ENCODE measurements at regions not wholly inside any gene's neighbourhood (a gene's known extent, or its start where the extent isn't known, plus 50 kb on each side); places are given as distances from the start of the nearest gene placed in this dataset.
"Not testable (repeated sequence)": the region's sequence is repeated elsewhere in the genome, so short reads cannot be mapped to it uniquely, and the experiment has no call there.

- no peak for TF ChIP-seq CTCF (IDR thresholded peaks at IDR 0.05)
- Mint-ChIP-seq H3K36me3 (ENCODE audit: low read depth) (no peaks in the 10 kb centered on the region), H3K27me3 (ENCODE audit: low read depth) (no peaks in the 10 kb centered on the region), H3K9me3 (ENCODE audit: low read depth) (no peaks in the 10 kb centered on the region), H3K4me1 (ENCODE audit: low read depth) (peaks cover 37% of the 10 kb centered on the region), H3K27ac (ENCODE audit: unreplicated experiment) (no peak overlapping the region), H3K4me3 (ENCODE audit: unreplicated experiment) (no peak overlapping the region)
- DNase-seq (ENCODE audit: low spot score) = no peak
Measured at GRCh38 chr10:28993056-28993455, 295.8 kb upstream of the LYZL1 start.

- H3K4me1 Mint-ChIP-seq (ENCODE audit: low read depth) = peaks cover 38% of the 10 kb centered on the region
- H3K4me3 Mint-ChIP-seq (ENCODE audit: unreplicated experiment) = no peak overlapping the region
- TF ChIP-seq CTCF (IDR thresholded peaks at IDR 0.05) = no peak
- DNase-seq (ENCODE audit: low spot score) = no peak
- H3K27ac Mint-ChIP-seq (ENCODE audit: unreplicated experiment) = peak overlapping the region; percentile 94
- H3K9me3 Mint-ChIP-seq (ENCODE audit: low read depth) = no peaks in the 10 kb centered on the region
- H3K36me3 Mint-ChIP-seq (ENCODE audit: low read depth) = no peaks in the 10 kb centered on the region
- no peaks in the 10 kb centered on the region for H3K27me3 Mint-ChIP-seq (ENCODE audit: low read depth)
Measured at GRCh38 chr10:28993861-28994260, 295.0 kb upstream of the LYZL1 start.

GRCh38 chr10:28994802-28995201 lies 294.1 kb upstream of the LYZL1 start:
- H3K4me1 Mint-ChIP-seq (ENCODE audit: low read depth) = peaks cover 38% of the 10 kb centered on the region
- peak overlapping the region; percentile 94 for H3K27ac Mint-ChIP-seq (ENCODE audit: unreplicated experiment)
- DNase-seq (ENCODE audit: low spot score); H3K27me3 Mint-ChIP-seq (ENCODE audit: low read depth); H3K4me3 Mint-ChIP-seq (ENCODE audit: unreplicated experiment); H3K36me3 Mint-ChIP-seq (ENCODE audit: low read depth); H3K9me3 Mint-ChIP-seq (ENCODE audit: low read depth): not testable (repeated sequence)

- Mint-ChIP-seq H3K27me3 (ENCODE audit: low read depth) (no peaks in the 10 kb centered on the region), H3K4me3 (ENCODE audit: unreplicated experiment) (no peak overlapping the region), H3K36me3 (ENCODE audit: low read depth) (no peaks in the 10 kb centered on the region), H3K4me1 (ENCODE audit: low read depth) (peaks cover 38% of the 10 kb centered on the region), H3K27ac (ENCODE audit: unreplicated experiment) (no peak overlapping the region), H3K9me3 (ENCODE audit: low read depth) (no peaks in the 10 kb centered on the region)
- no peak for TF ChIP-seq CTCF (IDR thresholded peaks at IDR 0.05)
- DNase-seq (ENCODE audit: low spot score) = no peak
Measured at GRCh38 chr10:28995497-28995896, 293.4 kb upstream of the LYZL1 start.

DNA sequence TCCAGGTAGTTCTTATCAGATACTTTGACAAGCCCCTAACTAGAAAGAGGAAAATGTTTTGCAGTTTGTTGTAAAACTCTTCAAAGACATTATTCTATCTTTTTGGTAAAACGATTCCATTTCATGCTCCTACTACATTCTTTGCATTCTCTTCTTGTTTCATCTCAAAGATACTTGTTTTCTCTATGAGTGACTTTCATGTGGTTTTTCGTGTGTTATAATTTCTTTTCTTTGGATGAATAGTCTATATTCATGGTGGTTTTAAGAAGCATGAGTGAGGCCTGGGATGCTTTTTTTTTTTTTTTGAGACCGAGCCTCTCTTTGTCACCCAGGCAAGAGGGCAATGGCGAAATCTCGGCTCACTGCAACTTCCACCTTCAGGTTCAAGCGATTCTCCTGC lies 292.5 kb upstream of the LYZL1 start:
- no peak overlapping the region for H3K4me3 Mint-ChIP-seq (ENCODE audit: unreplicated experiment)
- H3K27me3 Mint-ChIP-seq (ENCODE audit: low read depth) = no peaks in the 10 kb centered on the region
- peaks cover 34% of the 10 kb centered on the region for H3K4me1 Mint-ChIP-seq (ENCODE audit: low read depth)
- no peak for DNase-seq (ENCODE audit: low spot score)
- no peaks in the 10 kb centered on the region for H3K36me3 Mint-ChIP-seq (ENCODE audit: low read depth)
- TF ChIP-seq CTCF (IDR thresholded peaks at IDR 0.05) = no peak
- H3K9me3 Mint-ChIP-seq (ENCODE audit: low read depth) = no peaks in the 10 kb centered on the region
- H3K27ac Mint-ChIP-seq (ENCODE audit: unreplicated experiment) = no peak overlapping the region

GRCh38 chr10:28996947-28997551 lies 291.8 kb upstream of the LYZL1 start:
- no peak for TF ChIP-seq CTCF (IDR thresholded peaks at IDR 0.05)
- no peak overlapping the region for H3K27ac Mint-ChIP-seq (ENCODE audit: unreplicated experiment)

More at GRCh38 chr10:28996947-28997551, 291.8 kb upstream of the LYZL1 start:
- H3K9me3 Mint-ChIP-seq (ENCODE audit: low read depth) = no peaks in the 10 kb centered on the region
- H3K4me1 Mint-ChIP-seq (ENCODE audit: low read depth) = peaks cover 27% of the 10 kb centered on the region
- no peaks in the 10 kb centered on the region for H3K27me3 Mint-ChIP-seq (ENCODE audit: low read depth)
- no peak for DNase-seq (ENCODE audit: low spot score)
- H3K4me3 Mint-ChIP-seq (ENCODE audit: unreplicated experiment) = no peak overlapping the region
- H3K36me3 Mint-ChIP-seq (ENCODE audit: low read depth) = no peaks in the 10 kb centered on the region
